ENCODE measurements at regions not wholly inside any gene's neighbourhood (a gene's known extent, or its start where the extent isn't known, plus 50 kb on each side); places are given as distances from the start of the nearest gene placed in this dataset.
"Not testable (repeated sequence)": the region's sequence is repeated elsewhere in the genome, so short reads cannot be mapped to it uniquely, and the experiment has no call there.

DNA sequence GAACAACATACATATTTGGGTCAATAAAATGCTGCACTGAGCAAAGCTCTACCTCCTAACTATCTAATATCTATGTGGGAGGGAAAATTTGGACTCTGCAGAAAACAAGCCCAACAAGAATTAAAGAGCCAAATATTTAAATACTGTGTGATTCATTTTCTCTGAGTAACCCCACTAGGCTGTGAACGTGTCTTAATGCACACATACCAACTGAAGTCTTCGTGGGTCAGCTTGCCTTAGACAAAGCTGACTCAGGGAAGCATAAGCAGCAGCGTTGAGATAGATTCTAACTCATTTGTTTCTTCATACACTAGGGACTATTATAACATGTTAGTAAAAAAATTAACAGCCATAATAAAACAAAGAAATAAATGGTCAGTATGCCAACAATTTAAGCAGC lies 114.3 kb downstream of the GJA1 start:
- no peak for DNase-seq

- DNase-seq: no peak
These were observed 115.1 kb downstream of the GJA1 start for GRCh38 chr6:121550491-121551010.

DNA sequence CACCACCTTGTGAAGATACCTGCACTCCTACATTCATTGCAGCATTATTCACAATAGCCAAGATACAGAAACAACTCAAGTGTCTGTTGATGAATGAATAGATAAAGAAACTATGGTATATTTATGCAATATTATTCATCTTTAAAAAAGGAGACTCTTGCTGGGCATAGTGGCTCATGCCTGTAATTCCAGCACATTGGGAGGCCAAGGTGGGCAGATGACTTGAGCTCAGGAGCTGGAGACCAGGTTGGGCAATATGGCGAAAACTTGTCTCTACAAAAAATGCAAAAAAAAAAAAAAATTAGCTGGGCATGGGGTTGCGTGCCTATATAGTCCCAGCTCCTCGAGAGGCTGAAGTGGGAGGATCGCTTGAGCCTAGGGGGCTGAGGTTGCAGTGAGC lies 119.8 kb downstream of the GJA1 start:
- DNase-seq: no peak

DNA sequence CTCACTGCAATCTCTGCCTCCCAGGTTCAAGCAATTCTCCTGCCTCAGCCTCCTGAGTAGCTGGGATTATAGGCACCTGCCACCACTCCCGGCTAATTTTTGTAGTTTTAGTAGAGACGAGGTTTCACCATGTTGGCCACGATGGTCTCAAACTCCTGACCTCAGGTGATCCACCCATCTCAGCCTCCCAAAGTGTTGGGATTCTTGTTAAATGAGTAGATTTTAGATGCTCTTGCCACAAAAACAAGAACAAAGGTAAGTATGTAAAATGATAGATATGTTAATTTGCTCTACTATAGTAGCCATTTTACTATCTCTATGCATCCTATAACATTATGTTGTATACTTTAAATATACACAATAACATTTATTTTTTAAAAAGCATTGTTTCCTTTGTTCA lies 120.7 kb downstream of the GJA1 start:
- not testable (repeated sequence) for DNase-seq

GRCh38 chr6:121557146-121557940 lies 121.9 kb downstream of the GJA1 start:
- no peak for DNase-seq

- DNase-seq: no peak
These were observed 124.3 kb downstream of the GJA1 start for GRCh38 chr6:121559611-121560269.

- no peak for DNase-seq
These were observed 125.0 kb downstream of the GJA1 start for GRCh38 chr6:121560476-121560875.

DNA sequence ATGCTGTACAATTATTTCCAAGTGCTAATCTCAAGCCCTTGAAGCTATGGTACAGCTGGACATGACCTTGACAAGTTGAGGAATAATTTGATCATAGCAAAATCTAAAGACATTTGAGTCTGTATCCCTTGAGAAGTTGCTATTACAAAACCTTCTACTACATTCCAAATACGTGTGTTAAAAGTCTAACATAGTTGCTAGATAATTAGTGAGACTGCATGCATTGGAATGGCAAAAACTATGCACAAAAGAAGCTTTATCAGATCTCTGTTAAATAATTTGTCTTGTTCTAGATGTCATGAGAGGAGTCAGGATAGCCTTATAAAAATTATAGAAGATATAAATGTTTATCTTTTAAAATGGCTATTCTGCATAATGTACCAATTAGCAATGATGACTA lies 127.8 kb downstream of the GJA1 start:
- DNase-seq: no peak

GRCh38 chr6:121564529-121564928 lies 129.1 kb downstream of the GJA1 start:
- not testable (repeated sequence) for DNase-seq

DNA sequence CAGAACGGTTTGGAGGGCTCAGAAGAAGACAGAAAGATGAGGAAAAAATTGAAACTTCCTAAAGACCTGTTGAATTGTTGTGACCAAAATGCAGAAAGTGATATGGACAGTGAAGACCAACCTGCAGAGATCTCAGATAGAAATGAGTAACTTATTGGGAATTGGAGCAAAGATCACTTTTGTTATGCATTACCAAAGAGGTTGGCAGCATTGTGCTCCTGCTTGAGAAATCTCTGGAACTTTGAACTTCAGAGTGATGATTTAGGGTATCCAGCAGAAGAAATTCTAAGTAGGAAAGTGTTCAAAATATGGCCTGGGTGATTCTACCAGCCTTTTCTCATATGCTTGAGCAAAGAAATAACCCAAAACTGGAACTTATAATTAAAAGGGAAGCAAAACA lies 136.0 kb downstream of the GJA1 start:
- no peak for DNase-seq

DNA sequence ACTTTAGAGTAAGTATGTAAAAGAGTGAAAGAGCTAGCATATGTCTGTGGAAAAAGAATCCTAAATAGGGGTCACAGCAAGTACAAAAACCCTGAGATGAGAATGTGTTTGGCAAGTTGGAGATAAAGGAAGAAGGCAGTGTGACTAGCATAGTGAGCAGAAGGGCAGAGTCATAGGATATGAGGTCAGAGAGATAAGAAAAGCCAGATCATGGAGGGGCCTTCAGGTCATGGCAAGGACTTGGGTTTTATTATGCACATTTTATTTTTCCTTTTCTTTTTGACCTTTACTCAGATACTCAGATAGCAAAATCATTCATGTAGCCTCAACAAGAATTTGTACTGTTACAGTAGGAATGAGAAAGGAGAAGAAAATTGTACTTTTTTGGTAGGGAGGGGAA lies 138.0 kb downstream of the GJA1 start:
- no peak for DNase-seq

DNA sequence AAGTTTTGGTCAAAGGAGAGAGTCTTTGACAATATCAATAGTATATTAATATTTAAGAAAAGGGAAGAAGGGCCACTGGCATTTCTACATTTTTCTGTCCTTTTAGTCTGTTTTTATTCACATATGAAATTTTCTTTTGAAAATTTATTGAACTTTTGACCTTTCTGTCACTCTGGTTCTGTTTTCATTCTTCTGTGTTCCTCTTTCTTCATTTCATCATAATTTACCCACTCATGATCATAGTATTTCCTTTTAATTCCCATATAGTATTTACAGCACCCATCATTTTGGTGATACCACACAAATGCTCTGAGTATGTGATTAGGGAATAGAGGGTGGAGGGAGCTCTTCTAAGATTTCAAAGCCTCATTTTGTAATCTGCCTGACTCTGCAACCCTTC lies 142.8 kb downstream of the GJA1 start:
- no peak for DNase-seq

GRCh38 chr6:121579478-121579877 lies 144.0 kb downstream of the GJA1 start:
- DNase-seq: no peak

GRCh38 chr6:121581327-121581726 lies 145.9 kb downstream of the GJA1 start:
- DNase-seq: no peak

- no peak for DNase-seq
These were observed 146.8 kb downstream of the GJA1 start for GRCh38 chr6:121582262-121582661.

DNA sequence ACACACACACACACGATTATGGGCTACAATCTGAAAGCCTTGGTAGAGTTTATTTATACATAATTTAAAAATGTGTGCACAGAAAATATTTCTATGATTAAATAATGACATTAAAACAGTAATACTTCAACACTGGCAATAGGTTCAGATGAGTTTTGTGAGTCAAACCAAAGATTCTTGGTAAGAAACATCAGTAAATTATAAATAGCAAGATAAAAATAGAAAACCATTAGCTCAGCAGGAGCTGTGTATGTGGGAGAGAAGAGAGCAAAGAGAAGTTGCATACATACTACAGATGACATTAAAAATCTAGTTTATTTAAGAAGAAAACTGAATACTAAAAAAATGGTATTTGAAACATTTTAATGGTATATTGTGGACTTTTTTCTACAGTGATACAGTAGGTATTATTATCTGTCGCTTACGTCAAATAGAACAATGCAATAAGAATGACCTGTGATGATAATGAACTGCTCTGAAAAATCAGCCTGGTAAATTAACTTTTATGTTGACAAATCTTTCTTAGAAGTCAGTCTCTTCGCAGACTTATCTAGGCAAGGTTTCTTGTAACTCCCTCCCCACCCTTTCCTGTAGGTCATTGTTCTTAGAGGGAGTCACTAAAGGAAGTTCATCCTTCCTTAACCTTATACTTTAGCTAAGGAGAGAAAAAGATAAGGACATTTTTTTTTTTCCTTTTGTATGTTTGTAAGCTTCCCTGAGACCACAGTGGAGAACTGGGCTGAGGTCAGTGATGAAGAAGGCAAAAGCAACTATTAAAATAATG lies 149.3 kb downstream of the GJA1 start:
- DNase-seq: no peak

DNA sequence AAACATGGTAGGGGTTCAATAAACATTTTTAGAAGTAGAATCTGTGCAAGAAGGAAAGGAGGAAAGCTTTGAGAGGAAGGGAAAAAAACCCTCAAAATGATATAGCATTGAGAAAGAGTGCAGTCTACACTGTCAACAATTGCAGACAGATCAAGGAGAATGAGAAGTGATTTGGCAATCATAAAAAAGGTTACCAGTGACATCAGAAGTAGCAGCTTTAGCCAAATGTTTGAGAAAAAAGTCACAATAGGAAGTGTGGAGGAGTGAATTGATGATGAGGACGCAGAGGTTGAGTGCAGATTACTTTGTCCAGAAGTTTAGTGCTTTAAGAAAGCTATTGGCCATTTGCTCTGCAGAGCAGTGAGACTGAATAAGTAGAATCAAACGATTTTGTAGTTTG lies 155.0 kb downstream of the GJA1 start:
- no peak for DNase-seq

GRCh38 chr6:121590916-121591315 lies 155.5 kb downstream of the GJA1 start:
- DNase-seq: no peak

GRCh38 chr6:121592261-121592935 lies 157.0 kb downstream of the GJA1 start:
- DNase-seq: no peak

- no peak for DNase-seq
These were observed 157.7 kb downstream of the GJA1 start for GRCh38 chr6:121593011-121593641.

DNA sequence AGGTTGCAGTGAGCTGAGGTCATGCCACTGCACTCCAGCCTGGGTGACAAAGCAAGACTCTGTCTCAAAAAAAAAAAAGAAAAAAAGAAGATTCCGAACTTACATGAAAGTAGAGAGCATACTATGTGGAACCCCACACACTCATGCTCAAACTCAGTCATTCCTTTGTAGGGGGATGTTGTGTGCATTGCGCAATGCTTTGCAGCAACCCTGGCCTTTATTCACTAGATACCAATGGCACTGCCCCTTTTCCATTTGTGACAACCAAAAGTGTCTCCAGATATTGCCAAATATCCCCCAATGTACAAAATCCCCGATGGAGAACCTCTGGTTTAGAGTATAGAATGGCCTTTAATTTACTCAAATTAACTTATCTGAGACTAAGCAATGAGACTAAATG lies 158.6 kb downstream of the GJA1 start:
- DNase-seq: no peak

- no peak for DNase-seq
These were observed 160.2 kb downstream of the GJA1 start for GRCh38 chr6:121595646-121596045.

GRCh38 chr6:121596441-121596840 lies 161.0 kb downstream of the GJA1 start:
- no peak for DNase-seq
